ENCODE measurements at regions not wholly inside any gene's neighbourhood (a gene's known extent, or its start where the extent isn't known, plus 50 kb on each side); places are given as distances from the start of the nearest gene placed in this dataset.
"Not testable (repeated sequence)": the region's sequence is repeated elsewhere in the genome, so short reads cannot be mapped to it uniquely, and the experiment has no call there.

GRCh38 chr21:15317034-15317433 lies 252.2 kb upstream of the NRIP1 start:
- not testable (repeated sequence) for DNase-seq (ENCODE audit: low read depth)

- DNase-seq (ENCODE audit: low read depth), result no peak
Measured at GRCh38 chr21:15319727-15320126, 254.9 kb upstream of the NRIP1 start.

- no peak for DNase-seq (ENCODE audit: low read depth)
Measured at GRCh38 chr21:15324542-15324941, 259.7 kb upstream of the NRIP1 start.

- DNase-seq (ENCODE audit: low read depth), result no peak
Measured at GRCh38 chr21:15326032-15326867, 261.4 kb upstream of the NRIP1 start.

GRCh38 chr21:15327637-15328265 lies 263.0 kb upstream of the NRIP1 start:
- no peak for DNase-seq (ENCODE audit: low read depth)

GRCh38 chr21:15329191-15329590 lies 264.4 kb upstream of the NRIP1 start:
- no peak for DNase-seq (ENCODE audit: low read depth)

GRCh38 chr21:15330872-15331271 lies 266.1 kb upstream of the NRIP1 start:
- no peak for DNase-seq (ENCODE audit: low read depth)

GRCh38 chr21:15332572-15332971 lies 267.8 kb upstream of the NRIP1 start:
- DNase-seq (ENCODE audit: low read depth), result no peak

- no peak for DNase-seq (ENCODE audit: low read depth)
Measured at GRCh38 chr21:15333136-15333710, 268.4 kb upstream of the NRIP1 start.

GRCh38 chr21:15333951-15334350 lies 269.2 kb upstream of the NRIP1 start:
- DNase-seq (ENCODE audit: low read depth), result no peak

- no peak for DNase-seq (ENCODE audit: low read depth)
Measured at GRCh38 chr21:15343066-15343465, 278.3 kb upstream of the NRIP1 start.

- no peak for DNase-seq (ENCODE audit: low read depth)
Measured at GRCh38 chr21:15352009-15352408, 287.2 kb upstream of the NRIP1 start.

- no peak for DNase-seq (ENCODE audit: low read depth)
Measured at GRCh38 chr21:15353546-15353945, 288.7 kb upstream of the NRIP1 start.

- DNase-seq (ENCODE audit: low read depth), result no peak
Measured at GRCh38 chr21:15354516-15354915, 289.7 kb upstream of the NRIP1 start.

- DNase-seq (ENCODE audit: low read depth), result no peak
Measured at GRCh38 chr21:15355066-15355465, 290.3 kb upstream of the NRIP1 start.

GRCh38 chr21:15359251-15359650 lies 294.5 kb upstream of the NRIP1 start:
- no peak for DNase-seq (ENCODE audit: low read depth)

- no peak for DNase-seq (ENCODE audit: low read depth)
Measured at GRCh38 chr21:15362458-15362857, 297.7 kb upstream of the NRIP1 start.

- DNase-seq (ENCODE audit: low read depth), result no peak
Measured at GRCh38 chr21:15363921-15364320, 299.1 kb upstream of the NRIP1 start.

- no peak for DNase-seq (ENCODE audit: low read depth)
Measured at GRCh38 chr21:15365751-15366392, 301.1 kb upstream of the NRIP1 start.

GRCh38 chr21:15366555-15366954 lies 301.8 kb upstream of the NRIP1 start:
- no peak for DNase-seq (ENCODE audit: low read depth)

GRCh38 chr21:15367061-15367626 lies 302.3 kb upstream of the NRIP1 start:
- DNase-seq (ENCODE audit: low read depth), result no peak

- DNase-seq (ENCODE audit: low read depth), result no peak
Measured at GRCh38 chr21:15370462-15370975, 305.7 kb upstream of the NRIP1 start.
